LHCN-M2 (cell line): ENCODE measurements at regions not wholly inside any gene's neighbourhood (a gene's known extent, or its start where the extent isn't known, plus 50 kb on each side); places are given as distances from the start of the nearest gene placed in this dataset.

Experiments used
- DNase-seq: peaks from one replicate; pipeline ENCODE4 v3.0.0-alpha.2; 2012; ENCODE audit warnings: low read depth

DNA sequence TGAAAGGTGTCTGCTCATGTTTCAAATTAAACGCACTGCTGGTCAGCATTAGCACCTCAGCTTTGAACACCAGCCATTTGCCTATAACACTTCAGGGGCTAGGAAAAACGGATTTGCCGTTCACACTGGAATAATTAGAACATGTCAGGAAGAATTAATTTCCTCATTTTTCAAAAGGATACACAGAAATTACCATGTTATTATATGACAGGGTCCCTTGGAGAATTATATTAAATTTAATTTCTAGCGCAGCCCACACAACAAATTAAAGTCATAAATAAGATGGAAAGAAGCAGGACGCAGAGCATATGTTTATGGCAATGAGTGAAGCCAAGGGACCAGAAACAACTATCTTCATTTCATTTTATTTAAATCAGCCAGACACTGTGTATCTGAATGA is 83.8 kb upstream of the SOX6 start:
- DNase-seq = no peak

DNA sequence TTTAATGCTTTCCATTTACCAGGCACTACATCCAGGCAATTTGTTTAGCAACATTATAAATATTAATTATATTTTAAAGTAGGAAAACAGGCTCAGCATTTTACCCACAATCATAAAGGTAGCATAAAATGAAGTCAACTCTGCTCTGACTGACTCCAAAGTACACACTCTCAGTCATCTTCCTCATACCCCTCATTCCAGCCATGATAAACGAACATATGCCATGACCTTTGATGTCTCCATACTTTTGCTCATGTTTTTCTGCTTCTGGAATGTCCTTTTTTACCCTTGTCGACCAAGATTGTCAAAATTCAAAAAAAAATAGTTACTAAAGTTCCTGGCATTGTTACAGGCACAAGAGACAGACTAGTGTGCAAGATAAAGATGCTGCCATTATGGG is 77.7 kb upstream of the SOX6 start:
- DNase-seq = no peak

DNA sequence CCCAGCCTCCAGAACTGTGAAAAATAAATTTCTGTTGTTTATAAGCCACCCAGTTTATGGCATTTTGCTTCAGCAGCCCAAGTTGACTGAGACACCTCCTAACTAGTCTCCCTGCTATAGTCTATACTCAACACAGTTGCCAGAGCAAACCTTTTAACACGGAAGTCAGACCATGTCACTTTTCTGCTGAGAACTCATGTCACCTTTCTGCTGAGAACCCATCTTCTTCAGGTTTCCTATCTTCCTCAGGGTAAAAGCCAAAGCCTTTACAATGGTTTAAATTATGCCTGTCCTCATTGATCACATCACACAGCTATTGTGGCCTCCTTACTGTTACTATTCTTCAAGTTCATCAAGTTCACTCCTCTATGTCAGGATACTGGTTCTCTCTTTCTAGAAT is 74.3 kb upstream of the SOX6 start:
- DNase-seq = no peak

DNA sequence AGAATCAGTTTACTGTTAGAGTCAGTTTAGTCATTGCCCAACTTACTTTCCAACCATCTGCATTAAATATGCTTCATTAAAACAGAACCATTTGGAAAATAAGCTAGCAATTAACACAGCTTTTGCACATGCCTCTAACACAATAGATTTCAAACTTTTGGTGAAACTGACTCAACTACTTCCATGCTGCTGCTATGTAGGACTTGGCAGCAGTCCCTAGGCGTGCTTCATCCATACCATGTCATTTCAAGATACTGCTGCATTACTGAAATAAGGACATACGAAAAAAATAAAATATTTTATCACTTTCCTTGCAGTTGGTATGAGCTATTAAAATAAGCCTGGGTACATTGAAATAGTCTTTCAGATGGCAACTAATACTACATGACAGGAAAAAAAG is 65.5 kb upstream of the SOX6 start:
- DNase-seq = no peak

DNA sequence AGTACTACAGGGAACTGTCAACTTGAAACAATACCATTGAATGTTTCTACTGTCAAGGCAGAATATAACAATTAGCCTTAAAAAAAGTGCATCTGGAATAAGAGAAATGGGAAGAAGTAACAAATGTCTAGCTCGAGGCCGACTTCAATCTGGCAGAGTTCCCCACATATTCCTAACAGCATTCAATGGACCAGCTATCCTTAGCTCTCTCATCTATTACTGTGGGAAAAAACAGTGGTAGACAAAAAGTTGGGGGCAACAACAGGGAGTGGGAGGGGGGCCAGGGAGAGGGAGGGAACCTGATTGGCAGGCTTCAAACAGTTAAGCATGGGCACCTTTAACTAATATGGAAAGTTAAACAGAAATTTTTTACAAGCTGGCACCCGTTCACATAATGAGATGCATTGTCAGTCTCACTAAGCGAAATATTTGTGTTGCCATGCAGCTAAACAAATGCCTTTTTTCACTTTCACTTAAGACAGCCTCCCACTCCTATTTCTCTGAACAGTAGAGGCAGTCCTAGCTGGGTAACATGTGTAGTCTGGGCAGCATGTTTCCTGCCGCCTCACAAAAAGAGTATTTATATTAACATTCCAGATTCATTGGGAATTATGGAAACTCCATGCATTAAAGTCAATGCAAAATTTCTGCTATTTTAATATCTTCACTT is 62.2 kb upstream of the SOX6 start:
- DNase-seq = no peak

DNA sequence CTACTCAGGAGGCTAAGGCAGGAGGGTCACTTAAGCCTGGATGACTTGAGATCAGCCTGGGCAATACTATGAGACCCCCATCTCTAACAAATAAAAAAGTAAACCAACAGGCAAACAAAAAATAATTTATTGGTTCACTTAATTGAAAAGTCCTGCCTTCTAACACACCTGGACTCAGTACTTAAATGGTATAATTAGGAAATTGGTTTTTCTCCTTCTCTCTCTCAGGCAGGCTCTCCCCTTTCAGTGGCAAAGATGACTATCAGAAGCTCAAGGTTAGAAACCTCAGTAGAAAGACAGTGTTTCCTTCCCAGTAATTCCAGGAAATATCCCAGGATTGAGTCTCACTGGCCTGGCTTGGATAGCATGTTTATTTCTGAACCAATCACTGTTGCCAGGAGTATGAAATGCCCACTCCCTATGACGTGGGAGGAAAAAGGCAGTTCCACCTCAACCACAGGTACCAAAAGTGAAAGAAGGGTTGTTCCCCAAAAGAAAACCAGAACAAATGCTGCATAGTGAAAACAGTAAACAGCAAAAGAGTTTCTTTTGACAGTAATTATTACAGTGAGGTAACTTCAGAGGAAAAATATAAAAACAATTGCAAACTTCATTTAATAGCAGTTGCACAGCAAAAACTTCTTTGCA is 56.3 kb upstream of the SOX6 start:
- DNase-seq = no peak

DNA sequence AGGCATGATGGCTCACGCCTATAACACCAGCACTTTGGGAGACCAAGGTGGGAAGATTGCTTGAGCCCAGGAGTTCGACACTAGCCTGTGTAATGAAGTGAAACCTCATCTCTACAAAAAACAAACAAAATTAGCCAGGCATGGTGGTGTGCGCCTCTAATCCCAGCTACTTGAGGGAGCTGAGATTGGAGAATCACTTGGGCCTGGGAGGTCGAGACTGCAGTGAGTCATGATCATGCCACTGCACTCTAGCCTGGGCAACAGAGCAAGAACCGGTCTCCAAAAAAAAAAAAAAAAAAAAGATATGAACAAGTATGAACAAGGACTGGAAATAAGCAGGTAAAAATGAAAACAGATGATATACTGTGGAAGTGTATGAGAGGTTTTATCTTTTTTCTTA is 54.1 kb upstream of the SOX6 start:
- DNase-seq = no peak

DNA sequence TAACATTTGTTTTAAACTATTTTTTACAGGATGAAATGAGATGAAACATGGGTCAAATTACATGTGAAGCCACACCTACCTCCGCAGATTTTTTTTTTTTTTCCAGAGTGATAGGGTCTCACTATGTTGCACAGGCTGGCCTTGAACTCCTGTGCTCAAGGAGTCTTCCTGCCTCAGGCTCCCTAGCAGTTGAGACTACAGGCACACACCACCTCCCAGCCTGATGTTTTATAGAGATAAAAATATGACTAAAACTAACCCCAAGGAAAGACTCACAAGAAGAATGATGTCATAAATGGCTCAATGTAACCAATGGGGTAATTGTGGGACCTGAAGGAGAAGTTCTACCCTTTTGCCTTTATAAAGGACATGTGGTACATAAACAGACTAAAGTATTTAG is 52.3 kb upstream of the SOX6 start:
- no peak for DNase-seq

DNA sequence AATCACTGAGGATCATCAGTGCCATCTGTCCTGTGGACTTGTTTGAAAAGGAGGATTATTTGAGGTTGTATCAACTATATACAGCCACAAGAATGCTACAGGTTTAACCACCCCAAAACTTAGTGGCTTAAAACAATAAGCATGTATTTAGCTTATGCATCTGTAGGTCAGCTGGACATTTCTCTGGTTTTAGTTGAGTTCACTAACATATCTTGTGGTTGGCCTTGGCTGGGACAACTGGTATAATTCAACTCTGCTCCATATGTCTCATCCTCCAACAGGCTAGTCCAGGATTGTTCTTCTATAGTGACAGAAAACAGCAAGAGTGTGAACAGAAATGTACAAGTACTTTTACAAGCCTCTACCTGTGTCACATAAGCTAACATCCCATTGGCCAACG is 49.9 kb upstream of the SOX6 start:
- DNase-seq = no peak
